OCI-LY3 (cell line): ENCODE measurements at regions not wholly inside any gene's neighbourhood (a gene's known extent, or its start where the extent isn't known, plus 50 kb on each side); places are given as distances from the start of the nearest gene placed in this dataset.

Source experiments
- CTCF ChIP-seq: fragments of 200-600, 300-600 bp; sonication (generic); IDR thresholded peaks from 2 replicates; pipeline ENCODE4 v1.5.1; 2014; ENCODE audit warnings: antibody characterized with exemption, low read length, low read depth
- EZH2phosphoT487 ChIP-seq: fragments of 200-600 bp; shearing (Covaris generic); IDR thresholded peaks from 2 replicates; pipeline ENCODE4 v1.6.1; 2018; ENCODE audit warnings: antibody characterized with exemption, mixed run types, low read depth

DNA sequence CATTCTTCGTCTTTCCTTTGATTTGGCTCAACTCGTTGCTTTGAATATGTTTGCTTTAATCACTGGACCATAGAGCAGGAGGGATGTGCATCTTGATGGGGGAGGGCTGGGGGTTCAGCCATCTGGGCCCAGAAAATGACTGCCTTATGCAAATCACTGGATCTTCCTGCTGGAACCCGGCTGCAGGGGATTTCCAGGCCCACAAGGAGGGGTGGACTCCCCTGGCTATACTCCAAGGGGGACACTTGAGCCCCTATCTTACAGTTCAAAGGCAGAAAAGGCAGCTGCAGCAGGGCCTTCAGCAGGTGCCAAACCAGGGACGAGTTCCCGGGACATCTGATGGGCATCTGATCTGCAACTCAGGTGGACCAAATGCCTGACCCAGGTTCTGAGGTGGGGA lies 122.5 kb downstream of the DICER1 start:
- no peak for TF ChIP-seq CTCF
- TF ChIP-seq EZH2phosphoT487 = no peak
